NT2/D1 (cell line): ENCODE measurements at regions not wholly inside any gene's neighbourhood (a gene's known extent, or its start where the extent isn't known, plus 50 kb on each side); places are given as distances from the start of the nearest gene placed in this dataset.

ENCODE experiments used
- SUZ12 ChIP-seq: IDR thresholded peaks from 2 replicates; pipeline ENCODE4 v1.6.1; 2011; ENCODE audit not compliant: insufficient read length, insufficient read depth; ENCODE audit errors: extremely low read depth
- YY1 ChIP-seq: IDR thresholded peaks from 2 replicates; pipeline ENCODE4 v1.6.1; 2011; ENCODE audit not compliant: insufficient read length, insufficient read depth

- TF ChIP-seq SUZ12 (no peak), YY1 (no peak)
Observed at GRCh38 chr3:159293493-159293892, 491.6 kb downstream of the MFSD1 start.
